NB4 (cell line): ENCODE measurements at regions not wholly inside any gene's neighbourhood (a gene's known extent, or its start where the extent isn't known, plus 50 kb on each side); places are given as distances from the start of the nearest gene placed in this dataset.

Experiments used
- MYC ChIP-seq: IDR thresholded peaks from 2 replicates; pipeline ENCODE4 v1.6.1; 2011; ENCODE audit warnings: low read depth, low read length
- POLR2A ChIP-seq: IDR thresholded peaks from 2 replicates; pipeline ENCODE4 v1.6.1; 2011; ENCODE audit warnings: mild to moderate bottlenecking; ENCODE audit not compliant: insufficient read length; ENCODE audit errors: extremely low read depth
- TF ChIP-seq, protein P1 (sequence below): IDR thresholded peaks from one replicate; pipeline ENCODE4 v1.5.1; 2012; ENCODE audit warnings: low read depth, low read length
- TF ChIP-seq, protein P2 (sequence below): IDR thresholded peaks from 2 replicates; pipeline ENCODE4 v1.6.1; 2011; ENCODE audit warnings: low read depth, low read length

DNA sequence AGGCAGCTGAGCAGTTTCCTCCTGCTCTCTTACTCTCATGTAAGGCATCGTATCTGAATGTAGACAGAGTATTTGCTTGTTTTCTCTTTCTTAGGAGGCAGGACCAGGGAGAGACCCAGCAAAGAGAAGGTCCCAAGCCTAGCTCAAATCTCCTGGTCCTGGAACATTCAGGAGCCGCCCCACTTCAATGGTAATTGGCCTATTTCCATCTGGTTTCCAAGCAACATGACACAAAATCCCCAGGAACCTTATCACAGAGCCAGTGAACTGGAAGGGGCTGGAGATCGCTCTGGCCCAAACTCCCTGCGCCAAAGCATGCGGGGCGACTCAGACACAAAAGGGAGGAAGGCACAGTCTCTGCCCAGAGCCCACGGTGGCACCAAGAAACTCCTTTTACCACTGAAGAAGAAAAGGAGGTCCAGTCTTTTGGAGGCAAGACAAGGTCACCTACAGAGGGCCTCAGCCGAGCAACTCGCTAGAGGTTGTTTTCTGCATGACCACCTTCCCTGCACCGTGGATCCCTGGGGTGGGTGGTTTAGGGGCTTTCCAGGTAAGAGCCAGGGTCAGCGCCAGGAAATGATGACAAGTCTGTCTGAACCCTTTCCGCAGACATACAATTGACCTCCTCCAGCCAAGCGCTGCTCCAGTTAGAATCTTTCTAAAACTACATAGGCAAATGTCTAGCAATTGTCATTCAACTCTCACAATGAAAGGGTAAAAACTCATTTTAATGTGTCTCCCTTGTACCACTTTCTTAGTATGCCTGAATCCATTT, 394.7 kb downstream of the SOX9 start:
- TF ChIP-seq, protein P1, sequence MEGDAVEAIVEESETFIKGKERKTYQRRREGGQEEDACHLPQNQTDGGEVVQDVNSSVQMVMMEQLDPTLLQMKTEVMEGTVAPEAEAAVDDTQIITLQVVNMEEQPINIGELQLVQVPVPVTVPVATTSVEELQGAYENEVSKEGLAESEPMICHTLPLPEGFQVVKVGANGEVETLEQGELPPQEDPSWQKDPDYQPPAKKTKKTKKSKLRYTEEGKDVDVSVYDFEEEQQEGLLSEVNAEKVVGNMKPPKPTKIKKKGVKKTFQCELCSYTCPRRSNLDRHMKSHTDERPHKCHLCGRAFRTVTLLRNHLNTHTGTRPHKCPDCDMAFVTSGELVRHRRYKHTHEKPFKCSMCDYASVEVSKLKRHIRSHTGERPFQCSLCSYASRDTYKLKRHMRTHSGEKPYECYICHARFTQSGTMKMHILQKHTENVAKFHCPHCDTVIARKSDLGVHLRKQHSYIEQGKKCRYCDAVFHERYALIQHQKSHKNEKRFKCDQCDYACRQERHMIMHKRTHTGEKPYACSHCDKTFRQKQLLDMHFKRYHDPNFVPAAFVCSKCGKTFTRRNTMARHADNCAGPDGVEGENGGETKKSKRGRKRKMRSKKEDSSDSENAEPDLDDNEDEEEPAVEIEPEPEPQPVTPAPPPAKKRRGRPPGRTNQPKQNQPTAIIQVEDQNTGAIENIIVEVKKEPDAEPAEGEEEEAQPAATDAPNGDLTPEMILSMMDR: no peak
- TF ChIP-seq POLR2A: no peak
- TF ChIP-seq, protein P2, sequence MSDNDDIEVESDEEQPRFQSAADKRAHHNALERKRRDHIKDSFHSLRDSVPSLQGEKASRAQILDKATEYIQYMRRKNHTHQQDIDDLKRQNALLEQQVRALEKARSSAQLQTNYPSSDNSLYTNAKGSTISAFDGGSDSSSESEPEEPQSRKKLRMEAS: no peak
- TF ChIP-seq MYC: no peak
